ENCODE measurements at regions not wholly inside any gene's neighbourhood (a gene's known extent, or its start where the extent isn't known, plus 50 kb on each side); places are given as distances from the start of the nearest gene placed in this dataset.

GRCh38 chr11:16468735-16469453 is 112.5 kb upstream of the SOX6 start:
- Mint-ChIP-seq H3K27me3 (no peaks in the 10 kb centered on the region), H3K9me3 (ENCODE audit: insufficient read depth) (no peaks in the 10 kb centered on the region), H3K27ac (no peak overlapping the region), H3K4me1 (no peaks in the 10 kb centered on the region), H3K4me3 (no peak overlapping the region)
- no peak overlapping the region for H3K4me3 ChIP-seq (ENCODE audit: control extremely low read depth in 1 of 5, extremely low read depth in 1 of 5, insufficient read depth in 1 of 5, low read depth in 2 of 5, low read length in 4 of 5)
- H3K27ac ChIP-seq (ENCODE audit: low read length in 2 of 2) = no peak overlapping the region
- no peaks in the 10 kb centered on the region for H4K20me1 ChIP-seq (ENCODE audit: control insufficient read depth, insufficient read depth, low read length, poor library complexity, severe bottlenecking)
- no peak overlapping the region for H2AFZ ChIP-seq (ENCODE audit: insufficient read depth, low read depth, low read length, poor library complexity, severe bottlenecking)
- no peaks in the 10 kb centered on the region for H3K4me1 ChIP-seq (ENCODE audit: control insufficient read depth in 2 of 2, insufficient read depth in 2 of 2, low read length in 2 of 2)
- H3K36me3 ChIP-seq (replicated peaks in 1 of 2; ENCODE audit: control extremely low read depth in 1 of 2, control insufficient read depth in 1 of 2, extremely low read depth in 1 of 2, insufficient read depth in 2 of 2, low read length in 1 of 2) = no peaks in the 10 kb centered on the region
- DNase-seq (no peak), ATAC-seq (ENCODE audit: low read depth) (no peak)
- no peaks in the 10 kb centered on the region for H3K9me3 ChIP-seq (ENCODE audit: control extremely low read depth in 1 of 3, control insufficient read depth in 2 of 3, insufficient read depth in 1 of 3, low read length in 2 of 3)
- CTCF ChIA-PET = no interaction called here
- H3K27me3 ChIP-seq (replicated peaks in 1 of 4; ENCODE audit: control extremely low read depth in 1 of 4, control insufficient read depth in 3 of 4, insufficient read depth in 4 of 4, low read length in 3 of 4) = no peaks in the 10 kb centered on the region
- TF ChIP-seq, protein P1, sequence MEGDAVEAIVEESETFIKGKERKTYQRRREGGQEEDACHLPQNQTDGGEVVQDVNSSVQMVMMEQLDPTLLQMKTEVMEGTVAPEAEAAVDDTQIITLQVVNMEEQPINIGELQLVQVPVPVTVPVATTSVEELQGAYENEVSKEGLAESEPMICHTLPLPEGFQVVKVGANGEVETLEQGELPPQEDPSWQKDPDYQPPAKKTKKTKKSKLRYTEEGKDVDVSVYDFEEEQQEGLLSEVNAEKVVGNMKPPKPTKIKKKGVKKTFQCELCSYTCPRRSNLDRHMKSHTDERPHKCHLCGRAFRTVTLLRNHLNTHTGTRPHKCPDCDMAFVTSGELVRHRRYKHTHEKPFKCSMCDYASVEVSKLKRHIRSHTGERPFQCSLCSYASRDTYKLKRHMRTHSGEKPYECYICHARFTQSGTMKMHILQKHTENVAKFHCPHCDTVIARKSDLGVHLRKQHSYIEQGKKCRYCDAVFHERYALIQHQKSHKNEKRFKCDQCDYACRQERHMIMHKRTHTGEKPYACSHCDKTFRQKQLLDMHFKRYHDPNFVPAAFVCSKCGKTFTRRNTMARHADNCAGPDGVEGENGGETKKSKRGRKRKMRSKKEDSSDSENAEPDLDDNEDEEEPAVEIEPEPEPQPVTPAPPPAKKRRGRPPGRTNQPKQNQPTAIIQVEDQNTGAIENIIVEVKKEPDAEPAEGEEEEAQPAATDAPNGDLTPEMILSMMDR (IDR thresholded peaks at IDR 0.05) = no peak
- no peak for TF ChIP-seq EZH2 (IDR thresholded peaks at IDR 0.05; ENCODE audit: borderline replicate concordance, insufficient read depth, low read depth, low read length, poor library complexity, severe bottlenecking)
- no peak overlapping the region for H3K9ac ChIP-seq (ENCODE audit: low read length)
- POLR2A ChIA-PET = no interaction called here
- intact Hi-C loops (cut with micrococcal nuclease) = no loop called here
- H3K79me2 ChIP-seq (ENCODE audit: control insufficient read depth, insufficient read depth, low read length) = no peaks in the 10 kb centered on the region
- WGBS (ENCODE audit: insufficient coverage) = 100% methylated on average over 1 of the region's 5 CpGs
- H3K4me2 ChIP-seq (replicated peaks; ENCODE audit: low read depth, low read length, poor library complexity, severe bottlenecking) = no peak overlapping the region

DNA sequence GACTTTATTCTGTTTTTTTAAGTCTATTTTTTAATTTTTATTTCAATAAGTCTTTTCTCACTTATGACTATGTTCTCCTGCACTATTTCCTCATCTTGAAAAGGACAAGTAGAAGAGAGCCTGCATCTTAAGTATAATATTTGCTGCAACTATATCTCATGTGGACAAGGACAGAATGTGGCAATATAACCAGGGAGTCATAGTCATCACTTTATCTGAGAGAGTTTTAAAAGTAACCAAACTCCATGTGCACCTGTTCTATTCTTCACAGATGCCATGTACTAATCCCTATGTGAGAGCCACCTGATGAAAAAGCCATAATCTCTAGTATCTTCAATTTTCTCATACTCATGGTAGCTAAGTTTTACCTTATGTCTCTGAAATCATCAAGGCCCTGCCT is 104.2 kb upstream of the SOX6 start:
- TF ChIP-seq, protein P1 (IDR thresholded peaks at IDR 0.05) = no peak
- TF ChIP-seq EZH2 (IDR thresholded peaks at IDR 0.05; ENCODE audit: borderline replicate concordance, insufficient read depth, low read depth, low read length, poor library complexity, severe bottlenecking) = no peak
- H3K27ac ChIP-seq (ENCODE audit: low read length in 2 of 2) = no peak overlapping the region
- H3K9ac ChIP-seq (ENCODE audit: low read length) = no peak overlapping the region
- intact Hi-C loops (cut with micrococcal nuclease) = no loop called here
- H3K4me2 ChIP-seq (replicated peaks; ENCODE audit: low read depth, low read length, poor library complexity, severe bottlenecking) = no peak overlapping the region
- ChIA-PET POLR2A (no interaction called here), CTCF (no interaction called here)
- no peak overlapping the region for H2AFZ ChIP-seq (ENCODE audit: insufficient read depth, low read depth, low read length, poor library complexity, severe bottlenecking)
- H3K4me3 ChIP-seq (ENCODE audit: control extremely low read depth in 1 of 5, extremely low read depth in 1 of 5, insufficient read depth in 1 of 5, low read depth in 2 of 5, low read length in 4 of 5) = no peak overlapping the region
- no peaks in the 10 kb centered on the region for H3K9me3 ChIP-seq (ENCODE audit: control extremely low read depth in 1 of 3, control insufficient read depth in 2 of 3, insufficient read depth in 1 of 3, low read length in 2 of 3)
- DNase-seq (no peak), ATAC-seq (ENCODE audit: low read depth) (no peak)
- Mint-ChIP-seq H3K9me3 (ENCODE audit: insufficient read depth) (no peaks in the 10 kb centered on the region), H3K27ac (no peak overlapping the region), H3K4me1 (no peaks in the 10 kb centered on the region), H3K4me3 (no peak overlapping the region), H3K27me3 (no peaks in the 10 kb centered on the region)
- H3K4me1 ChIP-seq (ENCODE audit: control insufficient read depth in 2 of 2, insufficient read depth in 2 of 2, low read length in 2 of 2) = no peaks in the 10 kb centered on the region
- H3K36me3 ChIP-seq (replicated peaks in 1 of 2; ENCODE audit: control extremely low read depth in 1 of 2, control insufficient read depth in 1 of 2, extremely low read depth in 1 of 2, insufficient read depth in 2 of 2, low read length in 1 of 2) = no peaks in the 10 kb centered on the region
- no peaks in the 10 kb centered on the region for H3K79me2 ChIP-seq (ENCODE audit: control insufficient read depth, insufficient read depth, low read length)
- H3K27me3 ChIP-seq (replicated peaks in 1 of 4; ENCODE audit: control extremely low read depth in 1 of 4, control insufficient read depth in 3 of 4, insufficient read depth in 4 of 4, low read length in 3 of 4) = no peaks in the 10 kb centered on the region
- H4K20me1 ChIP-seq (ENCODE audit: control insufficient read depth, insufficient read depth, low read length, poor library complexity, severe bottlenecking) = no peaks in the 10 kb centered on the region
